ENCODE measurements at regions not wholly inside any gene's neighbourhood (a gene's known extent, or its start where the extent isn't known, plus 50 kb on each side); places are given as distances from the start of the nearest gene placed in this dataset.
A peak's percentile ranks its signal among the peaks of the same experiment; 100 is the strongest.

- Histone ChIP-seq H3K27me3 (no peaks in the 10 kb centered on the region), H3K4me3 (no peak overlapping the region), H3K27ac (no peak overlapping the region), H3K4me1 (replicated peaks in 1 of 2) (peaks cover 4 to 13% of the 10 kb centered on the region in 2 donors), H3K36me3 (replicated peaks in 1 of 2) (no peaks in the 10 kb centered on the region), H3K9me3 (replicated peaks in 1 of 3) (no peaks in the 10 kb centered on the region)
- DNase-seq = no peak
- WGBS, 4 donors = 84 to 92% (median 87%) methylated on average over 15 to 16 of the region's 16 CpGs
- intact Hi-C loops (cut with DNase I) = no loop called here
- TF ChIP-seq POLR2A (IDR thresholded peaks at IDR 0.05) (no peak), CTCF (IDR thresholded peaks at IDR 0.05) (no peak)
Observed at GRCh38 chr10:118816471-118817168, 61.9 kb upstream of the CACUL1 start.

GRCh38 chr10:118817328-118818068 lies 62.7 kb upstream of the CACUL1 start:
- no peaks in the 10 kb centered on the region for H3K36me3 ChIP-seq (replicated peaks in 1 of 2)
- no peak for TF ChIP-seq POLR2A (IDR thresholded peaks at IDR 0.05)
- no peak for TF ChIP-seq CTCF (IDR thresholded peaks at IDR 0.05)
- no peaks in the 10 kb centered on the region for H3K27me3 ChIP-seq
- no peaks in the 10 kb centered on the region for H3K9me3 ChIP-seq (replicated peaks in 1 of 3)
- no peak overlapping the region for H3K4me3 ChIP-seq
- 84 to 98% (median 90%) methylated on average over 14 to 18 of the region's 18 CpGs for WGBS, 4 donors
- intact Hi-C loops (cut with DNase I) = no loop called here
- H3K27ac ChIP-seq = peak overlapping the region in 2 of 5 donors; percentile 63 to 89
- peaks cover 4 to 13% of the 10 kb centered on the region in 2 donors for H3K4me1 ChIP-seq (replicated peaks in 1 of 2)
- no peak for DNase-seq

- 38 to 77% (median 54%) methylated on average over 13 to 17 of the region's 17 CpGs for WGBS, 4 donors
- Histone ChIP-seq H3K4me1 (replicated peaks in 1 of 2) (peaks cover 10 to 21% of the 10 kb centered on the region in 2 donors), H3K4me3 (no peak overlapping the region), H3K27me3 (no peaks in the 10 kb centered on the region), H3K9me3 (replicated peaks in 1 of 3) (no peaks in the 10 kb centered on the region), H3K36me3 (replicated peaks in 1 of 2) (no peaks in the 10 kb centered on the region), H3K27ac (peak overlapping the region in 3 of 5 donors; percentile 63 to 89 (median 76))
- TF ChIP-seq POLR2A (IDR thresholded peaks at IDR 0.05) = no peak
- TF ChIP-seq CTCF (IDR thresholded peaks at IDR 0.05) = no peak
- DNase-seq = peak; percentile 63 to 86 (median 81)
- intact Hi-C loops (cut with DNase I) = no loop called here
Observed at GRCh38 chr10:118818621-118819221, 64.0 kb upstream of the CACUL1 start.

- WGBS, 4 donors = 86 to 90% (median 87%) methylated on average over 12 to 16 of the region's 16 CpGs
- no peaks in the 10 kb centered on the region for H3K36me3 ChIP-seq (replicated peaks in 1 of 2)
- H3K4me3 ChIP-seq = no peak overlapping the region
- H3K27me3 ChIP-seq = no peaks in the 10 kb centered on the region
- H3K27ac ChIP-seq = no peak overlapping the region
- peaks cover 14 to 23% of the 10 kb centered on the region in 2 donors for H3K4me1 ChIP-seq (replicated peaks in 1 of 2)
- H3K9me3 ChIP-seq (replicated peaks in 1 of 3) = no peaks in the 10 kb centered on the region
- intact Hi-C loops (cut with DNase I) = no loop called here
- no peak for TF ChIP-seq POLR2A (IDR thresholded peaks at IDR 0.05)
- no peak for TF ChIP-seq CTCF (IDR thresholded peaks at IDR 0.05)
- DNase-seq = no peak
Observed at GRCh38 chr10:118820326-118821116, 65.8 kb upstream of the CACUL1 start.

Measured in adrenal gland (tissue), 9 donors.